ENCODE measurements at regions not wholly inside any gene's neighbourhood (a gene's known extent, or its start where the extent isn't known, plus 50 kb on each side); places are given as distances from the start of the nearest gene placed in this dataset.

- Histone ChIP-seq H3K36me3 (no peaks in the 10 kb centered on the region), H3K4me1 (no peaks in the 10 kb centered on the region), H3K4me3 (no peak overlapping the region), H3K27me3 (no peaks in the 10 kb centered on the region), H3K9me3 (no peaks in the 10 kb centered on the region), H3K27ac (no peak overlapping the region)
- DNase-seq (ENCODE audit: extremely low spot score in 2 of 2) = no peak
- intact Hi-C loops (cut with DNase I) = no loop called here
- TF ChIP-seq, protein P1, sequence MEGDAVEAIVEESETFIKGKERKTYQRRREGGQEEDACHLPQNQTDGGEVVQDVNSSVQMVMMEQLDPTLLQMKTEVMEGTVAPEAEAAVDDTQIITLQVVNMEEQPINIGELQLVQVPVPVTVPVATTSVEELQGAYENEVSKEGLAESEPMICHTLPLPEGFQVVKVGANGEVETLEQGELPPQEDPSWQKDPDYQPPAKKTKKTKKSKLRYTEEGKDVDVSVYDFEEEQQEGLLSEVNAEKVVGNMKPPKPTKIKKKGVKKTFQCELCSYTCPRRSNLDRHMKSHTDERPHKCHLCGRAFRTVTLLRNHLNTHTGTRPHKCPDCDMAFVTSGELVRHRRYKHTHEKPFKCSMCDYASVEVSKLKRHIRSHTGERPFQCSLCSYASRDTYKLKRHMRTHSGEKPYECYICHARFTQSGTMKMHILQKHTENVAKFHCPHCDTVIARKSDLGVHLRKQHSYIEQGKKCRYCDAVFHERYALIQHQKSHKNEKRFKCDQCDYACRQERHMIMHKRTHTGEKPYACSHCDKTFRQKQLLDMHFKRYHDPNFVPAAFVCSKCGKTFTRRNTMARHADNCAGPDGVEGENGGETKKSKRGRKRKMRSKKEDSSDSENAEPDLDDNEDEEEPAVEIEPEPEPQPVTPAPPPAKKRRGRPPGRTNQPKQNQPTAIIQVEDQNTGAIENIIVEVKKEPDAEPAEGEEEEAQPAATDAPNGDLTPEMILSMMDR (IDR thresholded peaks at IDR 0.05) = no peak
- no peak for TF ChIP-seq POLR2A (IDR thresholded peaks at IDR 0.05)
- no peak for TF ChIP-seq POLR2AphosphoS5 (IDR thresholded peaks at IDR 0.05; ENCODE audit: insufficient read depth in 1 of 2, low read depth in 1 of 2)
Measured at GRCh38 chr1:59238333-59238934, 58.5 kb upstream of the FGGY start.

GRCh38 chr1:59238993-59239392 lies 57.9 kb upstream of the FGGY start:
- intact Hi-C loops (cut with DNase I) = no loop called here
- no peak for TF ChIP-seq POLR2A (IDR thresholded peaks at IDR 0.05)
- TF ChIP-seq, protein P1 (IDR thresholded peaks at IDR 0.05) = no peak
- TF ChIP-seq POLR2AphosphoS5 (IDR thresholded peaks at IDR 0.05; ENCODE audit: insufficient read depth in 1 of 2, low read depth in 1 of 2) = no peak

DNA sequence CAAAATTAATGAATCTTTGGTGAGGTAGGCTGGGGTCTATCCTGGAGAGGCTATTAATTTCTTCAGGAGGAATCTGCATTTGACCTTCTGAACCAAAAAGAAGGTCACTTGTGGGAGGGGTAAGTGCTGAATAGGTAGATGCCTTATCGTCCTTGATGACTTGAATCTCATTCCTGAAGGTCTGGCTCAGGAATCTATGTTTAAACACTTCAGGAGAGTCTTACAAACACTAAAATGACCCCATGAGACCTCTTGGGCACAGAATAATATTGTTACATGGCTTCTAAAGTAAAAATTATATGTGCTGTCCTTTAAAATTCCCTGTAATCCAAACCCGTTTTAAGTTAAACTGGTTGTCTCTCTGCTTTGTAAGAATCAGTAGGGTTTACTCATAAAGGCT lies 55.0 kb upstream of the FGGY start:
- TF ChIP-seq, protein P1 (IDR thresholded peaks at IDR 0.05) = no peak
- TF ChIP-seq POLR2AphosphoS5 (IDR thresholded peaks at IDR 0.05; ENCODE audit: insufficient read depth in 1 of 2, low read depth in 1 of 2) = no peak
- no peak for TF ChIP-seq POLR2A (IDR thresholded peaks at IDR 0.05)
- intact Hi-C loops (cut with DNase I) = no loop called here
- H3K4me3 ChIP-seq = no peak overlapping the region
- no peak for DNase-seq (ENCODE audit: extremely low spot score in 2 of 2)
- H3K9me3 ChIP-seq = no peaks in the 10 kb centered on the region
- H3K36me3 ChIP-seq = no peaks in the 10 kb centered on the region
- H3K27ac ChIP-seq = peak overlapping the region; percentile 53
- no peaks in the 10 kb centered on the region for H3K4me1 ChIP-seq
- no peaks in the 10 kb centered on the region for H3K27me3 ChIP-seq

More at GRCh38 chr1:59238993-59239392, 57.9 kb upstream of the FGGY start:
- no peak overlapping the region for H3K4me3 ChIP-seq
- no peaks in the 10 kb centered on the region for H3K36me3 ChIP-seq
- no peaks in the 10 kb centered on the region for H3K4me1 ChIP-seq
- no peak overlapping the region for H3K27ac ChIP-seq
- H3K27me3 ChIP-seq = no peaks in the 10 kb centered on the region
- no peak for DNase-seq (ENCODE audit: extremely low spot score in 2 of 2)
- no peaks in the 10 kb centered on the region for H3K9me3 ChIP-seq

GRCh38 chr1:59242370-59242769 lies 54.5 kb upstream of the FGGY start:
- Histone ChIP-seq H3K36me3 (no peaks in the 10 kb centered on the region), H3K4me3 (no peak overlapping the region), H3K27me3 (no peaks in the 10 kb centered on the region), H3K4me1 (no peaks in the 10 kb centered on the region), H3K9me3 (no peaks in the 10 kb centered on the region), H3K27ac (peak overlapping the region; percentile 53)
- intact Hi-C loops (cut with DNase I) = no loop called here
- TF ChIP-seq, protein P1 (IDR thresholded peaks at IDR 0.05) = no peak
- TF ChIP-seq POLR2AphosphoS5 (IDR thresholded peaks at IDR 0.05; ENCODE audit: insufficient read depth in 1 of 2, low read depth in 1 of 2) = peak; percentile 40 to 81
- no peak for DNase-seq (ENCODE audit: extremely low spot score in 2 of 2)

DNA sequence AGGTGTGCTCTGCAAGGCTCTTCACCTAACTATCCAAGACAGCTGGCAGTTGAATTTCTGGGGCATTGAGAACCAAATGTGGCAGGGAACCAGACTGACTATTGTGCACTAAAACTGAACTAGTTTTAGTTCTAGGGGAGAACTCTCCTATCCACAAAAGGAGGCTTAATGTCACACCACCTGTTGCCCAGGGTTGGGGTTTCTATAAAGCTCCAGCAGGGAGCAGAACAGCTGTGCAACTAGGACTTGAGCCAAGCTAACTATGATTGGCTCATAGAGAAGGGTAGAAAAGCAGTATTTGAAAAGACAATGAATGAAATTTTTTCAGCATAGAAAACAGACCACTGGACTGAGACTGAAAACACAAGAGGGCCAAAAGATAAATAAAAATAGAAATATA lies 53.3 kb upstream of the FGGY start:
- H3K27me3 ChIP-seq = no peaks in the 10 kb centered on the region
- no peaks in the 10 kb centered on the region for H3K4me1 ChIP-seq
- no peak overlapping the region for H3K27ac ChIP-seq
- DNase-seq (ENCODE audit: extremely low spot score in 2 of 2) = no peak
- H3K36me3 ChIP-seq = no peaks in the 10 kb centered on the region
- H3K4me3 ChIP-seq = no peak overlapping the region
- no peaks in the 10 kb centered on the region for H3K9me3 ChIP-seq
- intact Hi-C loops (cut with DNase I) = no loop called here
- no peak for TF ChIP-seq POLR2AphosphoS5 (IDR thresholded peaks at IDR 0.05; ENCODE audit: insufficient read depth in 1 of 2, low read depth in 1 of 2)
- TF ChIP-seq, protein P1 (IDR thresholded peaks at IDR 0.05) = no peak
- no peak for TF ChIP-seq POLR2A (IDR thresholded peaks at IDR 0.05)
